ENCODE measurements at regions not wholly inside any gene's neighbourhood (a gene's known extent, or its start where the extent isn't known, plus 50 kb on each side); places are given as distances from the start of the nearest gene placed in this dataset.

DNA sequence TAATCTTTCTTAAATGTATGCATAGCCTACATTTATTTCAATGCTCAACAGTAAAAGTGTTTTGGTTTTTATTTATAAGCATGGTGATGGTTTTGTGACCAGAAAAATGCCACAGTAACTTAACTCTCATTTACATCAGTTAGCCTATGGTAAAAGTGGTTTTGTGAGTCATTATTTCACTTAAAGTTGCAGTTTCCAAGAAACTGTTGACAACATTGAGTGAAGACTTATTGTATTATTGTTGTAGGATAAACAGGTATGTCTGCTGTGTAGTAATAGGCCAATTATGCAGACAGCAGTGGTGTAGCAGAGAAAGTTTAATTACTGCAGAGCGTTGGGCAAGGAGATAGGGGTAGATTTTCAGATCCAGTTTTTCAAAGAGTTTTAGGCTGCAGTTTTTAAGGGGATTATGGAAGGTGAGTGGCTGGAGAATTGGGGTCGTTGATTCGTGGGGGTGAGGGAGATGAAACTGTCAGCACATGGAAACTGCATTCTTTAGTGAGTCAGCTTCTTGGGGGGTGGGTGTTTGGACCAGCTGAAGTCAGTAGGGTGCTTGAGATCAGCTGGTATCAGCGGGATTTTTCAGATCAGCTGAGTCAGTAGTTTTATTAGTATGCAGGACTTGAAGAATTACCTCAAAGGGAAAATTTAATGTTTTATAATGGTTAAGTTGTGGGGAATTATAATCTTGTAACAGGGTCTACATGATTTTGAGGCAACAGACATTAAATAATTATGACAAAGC lies 168.7 kb upstream of the FMN2 start:
- peaks cover 0 to 8% of the 10 kb centered on the region in 2 donors for H3K9me3 ChIP-seq (replicated peaks in 1 of 2; ENCODE audit: control insufficient read depth in 1 of 2, insufficient read depth in 1 of 2, low read length in 2 of 2)
- no peak overlapping the region for H3K4me2 ChIP-seq (replicated peaks; ENCODE audit: extremely low read depth, low read length, poor library complexity, severe bottlenecking)
- H3K9ac ChIP-seq (ENCODE audit: insufficient read depth, low read length, poor library complexity, severe bottlenecking), result no peak overlapping the region
- H3K4me1 Mint-ChIP-seq, result peaks cover 6% of the 10 kb centered on the region
- peaks cover 0 to 3% (median 3%) of the 10 kb centered on the region in 3 donors for H3K27me3 Mint-ChIP-seq (ENCODE audit: low read depth in 3 of 3)
- H4K20me1 ChIP-seq (ENCODE audit: insufficient read depth, low read length), result no peaks in the 10 kb centered on the region
- no peaks in the 10 kb centered on the region for H3K36me3 ChIP-seq (replicated peaks in 1 of 2; ENCODE audit: control insufficient read depth in 1 of 2, insufficient read depth in 2 of 2, low read length in 2 of 2)
- no peak overlapping the region for H3K4me3 ChIP-seq (replicated peaks in 1 of 3; ENCODE audit: low read depth in 2 of 3, low read length in 3 of 3)
- H3K79me2 ChIP-seq (ENCODE audit: insufficient read depth, low read length), result no peaks in the 10 kb centered on the region
- H3K27ac ChIP-seq (ENCODE audit: low read depth in 1 of 2, low read length in 2 of 2), result no peak overlapping the region
- no peak overlapping the region for H2AFZ ChIP-seq (ENCODE audit: insufficient read depth, low read depth, low read length, poor library complexity, severe bottlenecking)
- no peaks in the 10 kb centered on the region for H3K4me1 ChIP-seq (ENCODE audit: control insufficient read depth in 1 of 2, insufficient read depth in 2 of 2, low read length in 2 of 2)
- no peak overlapping the region for H3K27ac Mint-ChIP-seq
- no peaks in the 10 kb centered on the region for H3K36me3 Mint-ChIP-seq
- H3K9me3 Mint-ChIP-seq, result peaks cover 3 to 17% (median 5%) of the 10 kb centered on the region in 7 donors
- DNase-seq, result no peak
- no peak overlapping the region for H3K4me3 Mint-ChIP-seq
- 83% methylated on average over 3 of the region's 4 CpGs for WGBS (ENCODE audit: insufficient coverage)
- H3K27me3 ChIP-seq (ENCODE audit: control insufficient read depth in 2 of 2, insufficient read depth in 2 of 2, low read length in 2 of 2), result no peaks in the 10 kb centered on the region
- TF ChIP-seq, protein P1, sequence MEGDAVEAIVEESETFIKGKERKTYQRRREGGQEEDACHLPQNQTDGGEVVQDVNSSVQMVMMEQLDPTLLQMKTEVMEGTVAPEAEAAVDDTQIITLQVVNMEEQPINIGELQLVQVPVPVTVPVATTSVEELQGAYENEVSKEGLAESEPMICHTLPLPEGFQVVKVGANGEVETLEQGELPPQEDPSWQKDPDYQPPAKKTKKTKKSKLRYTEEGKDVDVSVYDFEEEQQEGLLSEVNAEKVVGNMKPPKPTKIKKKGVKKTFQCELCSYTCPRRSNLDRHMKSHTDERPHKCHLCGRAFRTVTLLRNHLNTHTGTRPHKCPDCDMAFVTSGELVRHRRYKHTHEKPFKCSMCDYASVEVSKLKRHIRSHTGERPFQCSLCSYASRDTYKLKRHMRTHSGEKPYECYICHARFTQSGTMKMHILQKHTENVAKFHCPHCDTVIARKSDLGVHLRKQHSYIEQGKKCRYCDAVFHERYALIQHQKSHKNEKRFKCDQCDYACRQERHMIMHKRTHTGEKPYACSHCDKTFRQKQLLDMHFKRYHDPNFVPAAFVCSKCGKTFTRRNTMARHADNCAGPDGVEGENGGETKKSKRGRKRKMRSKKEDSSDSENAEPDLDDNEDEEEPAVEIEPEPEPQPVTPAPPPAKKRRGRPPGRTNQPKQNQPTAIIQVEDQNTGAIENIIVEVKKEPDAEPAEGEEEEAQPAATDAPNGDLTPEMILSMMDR (IDR thresholded peaks at IDR 0.05), result no peak
- intact Hi-C loops (cut with micrococcal nuclease), result no loop called here

DNA sequence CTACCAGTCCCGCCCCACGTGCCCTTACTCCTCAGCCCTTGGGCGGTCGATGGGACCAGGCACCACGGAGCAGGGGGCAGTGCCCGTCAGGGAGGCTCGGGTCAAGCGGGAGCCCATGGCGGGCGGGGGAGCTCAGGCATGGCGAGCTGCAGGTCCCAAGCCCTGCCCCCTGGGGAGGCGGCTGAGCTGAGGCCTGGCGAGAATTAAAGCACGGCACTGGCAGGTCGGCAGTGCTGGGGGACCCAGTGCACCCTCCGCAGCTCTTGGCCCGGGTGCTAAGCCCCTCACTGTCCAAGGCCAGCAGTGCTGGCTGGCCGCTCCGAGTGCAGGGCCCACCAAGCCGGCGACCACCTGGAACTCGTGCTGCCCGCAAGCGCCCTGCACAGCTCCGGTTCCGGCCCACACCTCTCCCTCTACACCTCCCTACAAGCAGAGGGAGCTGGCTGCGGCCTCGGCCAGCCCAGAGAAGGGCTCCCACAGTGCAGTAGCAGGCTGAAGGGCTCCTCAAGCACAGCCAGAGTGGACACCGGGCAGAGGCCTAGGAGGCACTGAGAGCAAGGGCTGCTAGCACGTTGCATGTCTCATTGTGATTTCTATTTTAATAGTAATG lies 166.8 kb upstream of the FMN2 start:
- no peaks in the 10 kb centered on the region for H3K36me3 ChIP-seq (replicated peaks in 1 of 2; ENCODE audit: control insufficient read depth in 1 of 2, insufficient read depth in 2 of 2, low read length in 2 of 2)
- no peak overlapping the region for H3K27ac Mint-ChIP-seq
- no peak overlapping the region for H3K4me3 ChIP-seq (replicated peaks in 1 of 3; ENCODE audit: low read depth in 2 of 3, low read length in 3 of 3)
- no peaks in the 10 kb centered on the region for H3K36me3 Mint-ChIP-seq
- peaks cover 0 to 3% (median 3%) of the 10 kb centered on the region in 3 donors for H3K27me3 Mint-ChIP-seq (ENCODE audit: low read depth in 3 of 3)
- H3K27ac ChIP-seq (ENCODE audit: low read depth in 1 of 2, low read length in 2 of 2), result no peak overlapping the region
- TF ChIP-seq, protein P1 (IDR thresholded peaks at IDR 0.05), result no peak
- no peaks in the 10 kb centered on the region for H3K4me1 Mint-ChIP-seq
- no peak overlapping the region for H3K4me2 ChIP-seq (replicated peaks; ENCODE audit: extremely low read depth, low read length, poor library complexity, severe bottlenecking)
- peaks cover 0 to 8% of the 10 kb centered on the region in 2 donors for H3K9me3 ChIP-seq (replicated peaks in 1 of 2; ENCODE audit: control insufficient read depth in 1 of 2, insufficient read depth in 1 of 2, low read length in 2 of 2)
- no peaks in the 10 kb centered on the region for H3K4me1 ChIP-seq (ENCODE audit: control insufficient read depth in 1 of 2, insufficient read depth in 2 of 2, low read length in 2 of 2)
- no peaks in the 10 kb centered on the region for H4K20me1 ChIP-seq (ENCODE audit: insufficient read depth, low read length)
- intact Hi-C loops (cut with micrococcal nuclease), result no loop called here
- DNase-seq, result no peak
- H3K9me3 Mint-ChIP-seq, result peaks cover 3 to 17% (median 6%) of the 10 kb centered on the region in 7 donors
- H3K27me3 ChIP-seq (ENCODE audit: control insufficient read depth in 2 of 2, insufficient read depth in 2 of 2, low read length in 2 of 2), result no peaks in the 10 kb centered on the region
- H3K9ac ChIP-seq (ENCODE audit: insufficient read depth, low read length, poor library complexity, severe bottlenecking), result no peak overlapping the region
- H3K4me3 Mint-ChIP-seq, result no peak overlapping the region
- H2AFZ ChIP-seq (ENCODE audit: insufficient read depth, low read depth, low read length, poor library complexity, severe bottlenecking), result no peak overlapping the region
- no peaks in the 10 kb centered on the region for H3K79me2 ChIP-seq (ENCODE audit: insufficient read depth, low read length)
- WGBS (ENCODE audit: insufficient coverage), result 95% methylated on average over 30 of the region's 30 CpGs

All from CD14-positive monocyte (primary cell).